HUES64 (cell line): ENCODE measurements at regions not wholly inside any gene's neighbourhood (a gene's known extent, or its start where the extent isn't known, plus 50 kb on each side); places are given as distances from the start of the nearest gene placed in this dataset.
"Not testable (repeated sequence)": the region's sequence is repeated elsewhere in the genome, so short reads cannot be mapped to it uniquely, and the experiment has no call there.

Experiments used
- H3K27ac ChIP-seq: 2 replicates; pipeline ENCODE4 v1.7.0; 2013; ENCODE audit warnings: low read depth, low read length, inconsistent platforms
- H3K27me3 ChIP-seq: 2 replicates; pipeline ENCODE4 v1.6.1; 2013; ENCODE audit warnings: mild to moderate bottlenecking, low read length; ENCODE audit not compliant: insufficient read depth
- H3K36me3 ChIP-seq: 2 replicates; pipeline ENCODE4 v1.6.1; 2013; ENCODE audit warnings: mild to moderate bottlenecking, low read length; ENCODE audit not compliant: insufficient read depth
- H3K4me1 ChIP-seq: 2 replicates; pipeline ENCODE4 v1.6.1; 2013; ENCODE audit warnings: mild to moderate bottlenecking, low read length, moderate library complexity; ENCODE audit not compliant: insufficient read depth
- H3K4me3 ChIP-seq: 2 replicates; pipeline ENCODE4 v1.5.1; 2013; ENCODE audit warnings: mild to moderate bottlenecking, low read length, moderate library complexity
- H3K9ac ChIP-seq: 2 replicates; pipeline ENCODE4 v1.6.1; 2013; ENCODE audit warnings: mild to moderate bottlenecking, low read depth, low read length
- H3K9me3 ChIP-seq: 2 replicates; pipeline ENCODE4 v1.6.1; 2013; ENCODE audit warnings: low read depth, low read length; ENCODE audit not compliant: insufficient read depth
- WGBS: fragments of 150-250, 120-280 bp; methylation state at CpG from one replicate; pipeline ENCODE4 v1.1.7; 2013; ENCODE audit warnings: missing lambda C conversion rate; 5-methylcytosine and 5-hydroxymethylcytosine counted together

GRCh38 chr5:133867341-133867740 lies 101.1 kb downstream of the C5orf15 start:
- WGBS: 93% methylated on average over 4 of the region's 4 CpGs
- H3K4me3 ChIP-seq: no peak overlapping the region
- H3K9ac ChIP-seq: no peak overlapping the region
- no peaks in the 10 kb centered on the region for H3K27me3 ChIP-seq
- H3K9me3 ChIP-seq: no peaks in the 10 kb centered on the region
- no peaks in the 10 kb centered on the region for H3K36me3 ChIP-seq
- no peak overlapping the region for H3K27ac ChIP-seq
- no peaks in the 10 kb centered on the region for H3K4me1 ChIP-seq

GRCh38 chr5:133866903-133867245 lies 101.6 kb downstream of the C5orf15 start:
- Histone ChIP-seq H3K27me3 (no peaks in the 10 kb centered on the region), H3K9ac (no peak overlapping the region), H3K4me3 (no peak overlapping the region), H3K27ac (no peak overlapping the region), H3K4me1 (no peaks in the 10 kb centered on the region), H3K36me3 (no peaks in the 10 kb centered on the region), H3K9me3 (no peaks in the 10 kb centered on the region)
- 87% methylated on average over 3 of the region's 3 CpGs for WGBS

GRCh38 chr5:133866160-133866902 lies 102.1 kb downstream of the C5orf15 start:
- no peak overlapping the region for H3K9ac ChIP-seq

GRCh38 chr5:133865113-133865512 lies 103.3 kb downstream of the C5orf15 start:
- no peak overlapping the region for H3K4me3 ChIP-seq
- no peaks in the 10 kb centered on the region for H3K27me3 ChIP-seq
- H3K27ac ChIP-seq: no peak overlapping the region
- no peaks in the 10 kb centered on the region for H3K9me3 ChIP-seq
- no peaks in the 10 kb centered on the region for H3K4me1 ChIP-seq
- no peaks in the 10 kb centered on the region for H3K36me3 ChIP-seq
- no peak overlapping the region for H3K9ac ChIP-seq
- 93% methylated on average over 5 of the region's 5 CpGs for WGBS

More at GRCh38 chr5:133866160-133866902, 102.1 kb downstream of the C5orf15 start:
- Histone ChIP-seq H3K27me3 (no peaks in the 10 kb centered on the region), H3K36me3 (no peaks in the 10 kb centered on the region), H3K27ac (no peak overlapping the region), H3K9me3 (no peaks in the 10 kb centered on the region), H3K4me1 (no peaks in the 10 kb centered on the region), H3K4me3 (no peak overlapping the region)
- 91% methylated on average over 12 of the region's 12 CpGs for WGBS

GRCh38 chr5:133864711-133865110 lies 103.7 kb downstream of the C5orf15 start:
- Histone ChIP-seq H3K9ac (no peak overlapping the region), H3K27me3 (no peaks in the 10 kb centered on the region), H3K27ac (no peak overlapping the region), H3K4me3 (no peak overlapping the region), H3K36me3 (no peaks in the 10 kb centered on the region), H3K9me3 (peaks cover under 1% of the 10 kb centered on the region; the same call in 1 of the 2 replicates), H3K4me1 (no peaks in the 10 kb centered on the region)
- 79% methylated on average over 5 of the region's 5 CpGs for WGBS

- Histone ChIP-seq H3K9me3 (peaks cover 6% of the 10 kb centered on the region; the same call in 1 of the 2 replicates), H3K36me3 (no peaks in the 10 kb centered on the region), H3K27ac (no peak overlapping the region), H3K4me3 (no peak overlapping the region), H3K9ac (no peak overlapping the region), H3K27me3 (no peaks in the 10 kb centered on the region), H3K4me1 (no peaks in the 10 kb centered on the region)
- 91% methylated on average over 11 of the region's 11 CpGs for WGBS
These were observed 104.4 kb downstream of the C5orf15 start for GRCh38 chr5:133863857-133864585.

GRCh38 chr5:133861161-133861737 lies 107.2 kb downstream of the C5orf15 start:
- Histone ChIP-seq H3K9ac (no peak overlapping the region), H3K9me3 (peaks cover 16% of the 10 kb centered on the region), H3K36me3 (no peaks in the 10 kb centered on the region), H3K4me1 (no peaks in the 10 kb centered on the region), H3K4me3 (no peak overlapping the region), H3K27me3 (no peaks in the 10 kb centered on the region), H3K27ac (no peak overlapping the region)
- 86% methylated on average over 9 of the region's 9 CpGs for WGBS

GRCh38 chr5:133859073-133859472 lies 109.4 kb downstream of the C5orf15 start:
- no peaks in the 10 kb centered on the region for H3K27me3 ChIP-seq
- H3K4me3 ChIP-seq: no peak overlapping the region
- H3K36me3 ChIP-seq: no peaks in the 10 kb centered on the region
- no peaks in the 10 kb centered on the region for H3K4me1 ChIP-seq
- H3K9ac ChIP-seq: no peak overlapping the region
- no peak overlapping the region for H3K27ac ChIP-seq
- H3K9me3 ChIP-seq: peaks cover 18% of the 10 kb centered on the region
- WGBS: 69% methylated on average over 4 of the region's 4 CpGs

GRCh38 chr5:133857595-133858313 lies 110.7 kb downstream of the C5orf15 start:
- not testable (repeated sequence) for H3K4me3 ChIP-seq, H3K27me3 ChIP-seq, H3K4me1 ChIP-seq, H3K9ac ChIP-seq, H3K36me3 ChIP-seq, H3K27ac ChIP-seq
- H3K9me3 ChIP-seq: peaks cover 18% of the 10 kb centered on the region
- 90% methylated on average over 44 of the region's 44 CpGs for WGBS

- H3K4me1 ChIP-seq: no peaks in the 10 kb centered on the region
- 91% methylated on average over 8 of the region's 8 CpGs for WGBS
- no peak overlapping the region for H3K4me3 ChIP-seq
- no peaks in the 10 kb centered on the region for H3K36me3 ChIP-seq
- no peaks in the 10 kb centered on the region for H3K27me3 ChIP-seq
- H3K27ac ChIP-seq: no peak overlapping the region
- H3K9ac ChIP-seq: no peak overlapping the region
- H3K9me3 ChIP-seq: peaks cover 16% of the 10 kb centered on the region
These were observed 113.9 kb downstream of the C5orf15 start for GRCh38 chr5:133854554-133854953.
